ENCODE measurements at regions not wholly inside any gene's neighbourhood (a gene's known extent, or its start where the extent isn't known, plus 50 kb on each side); places are given as distances from the start of the nearest gene placed in this dataset.

GRCh38 chrX:121102101-121102500 lies 54.7 kb downstream of the GLUD2 start:
- TF ChIP-seq POLR2AphosphoS5 (IDR thresholded peaks at IDR 0.05) = no peak
- no peak for TF ChIP-seq EP300 (IDR thresholded peaks at IDR 0.05)
- TF ChIP-seq CTCF (IDR thresholded peaks at IDR 0.05) = no peak
- no peak for TF ChIP-seq POLR2A (IDR thresholded peaks at IDR 0.05)
- Histone ChIP-seq H3K27ac (no peak overlapping the region), H3K27me3 (no peaks in the 10 kb centered on the region), H3K4me3 (no peak overlapping the region), H3K4me1 (no peaks in the 10 kb centered on the region), H3K9me3 (no peaks in the 10 kb centered on the region), H3K36me3 (no peaks in the 10 kb centered on the region)
- ATAC-seq (ENCODE audit: low FRiP score in 2 of 2) (no peak), DNase-seq (no peak)

- ATAC-seq (ENCODE audit: low FRiP score in 2 of 2) (no peak), DNase-seq (no peak)
- Histone ChIP-seq H3K27me3 (no peaks in the 10 kb centered on the region), H3K9me3 (no peaks in the 10 kb centered on the region), H3K4me3 (no peak overlapping the region), H3K4me1 (no peaks in the 10 kb centered on the region), H3K36me3 (no peaks in the 10 kb centered on the region), H3K27ac (no peak overlapping the region)
- no peak for TF ChIP-seq POLR2A (IDR thresholded peaks at IDR 0.05)
- no peak for TF ChIP-seq EP300 (IDR thresholded peaks at IDR 0.05)
- no peak for TF ChIP-seq CTCF (IDR thresholded peaks at IDR 0.05)
- no peak for TF ChIP-seq POLR2AphosphoS5 (IDR thresholded peaks at IDR 0.05)
Measured at GRCh38 chrX:121103381-121103780, 56.0 kb downstream of the GLUD2 start.

- Histone ChIP-seq H3K27me3 (no peaks in the 10 kb centered on the region), H3K4me3 (no peak overlapping the region), H3K9me3 (no peaks in the 10 kb centered on the region), H3K4me1 (no peaks in the 10 kb centered on the region), H3K36me3 (no peaks in the 10 kb centered on the region), H3K27ac (no peak overlapping the region)
- no peak for TF ChIP-seq EP300 (IDR thresholded peaks at IDR 0.05)
- 76 to 89% methylated on average over 7 of the region's 7 CpGs for WGBS, 2 donors
- ATAC-seq (ENCODE audit: low FRiP score in 2 of 2) (no peak), DNase-seq (no peak)
Measured at GRCh38 chrX:121106484-121107235, 59.2 kb downstream of the GLUD2 start.

GRCh38 chrX:121109986-121110385 lies 62.6 kb downstream of the GLUD2 start:
- H3K4me1 ChIP-seq = no peaks in the 10 kb centered on the region
- TF ChIP-seq POLR2A (IDR thresholded peaks at IDR 0.05) (no peak), POLR2AphosphoS5 (IDR thresholded peaks at IDR 0.05) (no peak)
- H3K9me3 ChIP-seq = no peaks in the 10 kb centered on the region
- WGBS, 2 donors = 57 to 60% methylated on average over 1 to 2 of the region's 2 CpGs
- no peaks in the 10 kb centered on the region for H3K36me3 ChIP-seq
- no peak overlapping the region for H3K4me3 ChIP-seq
- H3K27me3 ChIP-seq = no peaks in the 10 kb centered on the region
- DNase-seq (no peak), ATAC-seq (ENCODE audit: low FRiP score in 2 of 2) (no peak)
- no peak overlapping the region for H3K27ac ChIP-seq

- H3K27ac ChIP-seq = no peak overlapping the region
- H3K4me1 ChIP-seq = no peaks in the 10 kb centered on the region
- no peaks in the 10 kb centered on the region for H3K9me3 ChIP-seq
- ATAC-seq (ENCODE audit: low FRiP score in 2 of 2) = no peak
- TF ChIP-seq POLR2A (IDR thresholded peaks at IDR 0.05) (no peak), EP300 (IDR thresholded peaks at IDR 0.05) (no peak), POLR2AphosphoS5 (IDR thresholded peaks at IDR 0.05) (no peak), CTCF (IDR thresholded peaks at IDR 0.05) (no peak)
- WGBS, 2 donors = 59 to 78% methylated on average over 3 of the region's 3 CpGs
- H3K4me3 ChIP-seq = no peak overlapping the region
- no peak for DNase-seq
- no peaks in the 10 kb centered on the region for H3K27me3 ChIP-seq
- H3K36me3 ChIP-seq = no peaks in the 10 kb centered on the region
Measured at GRCh38 chrX:121110536-121110935, 63.1 kb downstream of the GLUD2 start.

- H3K4me1 ChIP-seq = no peaks in the 10 kb centered on the region
- no peaks in the 10 kb centered on the region for H3K36me3 ChIP-seq
- H3K9me3 ChIP-seq = no peaks in the 10 kb centered on the region
- TF ChIP-seq POLR2AphosphoS5 (IDR thresholded peaks at IDR 0.05) = no peak
- TF ChIP-seq POLR2A (IDR thresholded peaks at IDR 0.05) = no peak
- no peak for TF ChIP-seq CTCF (IDR thresholded peaks at IDR 0.05)
- TF ChIP-seq EP300 (IDR thresholded peaks at IDR 0.05) = no peak
- DNase-seq (no peak), ATAC-seq (ENCODE audit: low FRiP score in 2 of 2) (no peak)
- no peak overlapping the region for H3K27ac ChIP-seq
- WGBS, 2 donors = 54 to 88% methylated on average over 1 of the region's 1 CpG
- H3K27me3 ChIP-seq = no peaks in the 10 kb centered on the region
- H3K4me3 ChIP-seq = no peak overlapping the region
Measured at GRCh38 chrX:121114691-121115090, 67.3 kb downstream of the GLUD2 start.
